ENCODE measurements at regions not wholly inside any gene's neighbourhood (a gene's known extent, or its start where the extent isn't known, plus 50 kb on each side); places are given as distances from the start of the nearest gene placed in this dataset.
A peak's percentile ranks its signal among the peaks of the same experiment; 100 is the strongest.

DNA sequence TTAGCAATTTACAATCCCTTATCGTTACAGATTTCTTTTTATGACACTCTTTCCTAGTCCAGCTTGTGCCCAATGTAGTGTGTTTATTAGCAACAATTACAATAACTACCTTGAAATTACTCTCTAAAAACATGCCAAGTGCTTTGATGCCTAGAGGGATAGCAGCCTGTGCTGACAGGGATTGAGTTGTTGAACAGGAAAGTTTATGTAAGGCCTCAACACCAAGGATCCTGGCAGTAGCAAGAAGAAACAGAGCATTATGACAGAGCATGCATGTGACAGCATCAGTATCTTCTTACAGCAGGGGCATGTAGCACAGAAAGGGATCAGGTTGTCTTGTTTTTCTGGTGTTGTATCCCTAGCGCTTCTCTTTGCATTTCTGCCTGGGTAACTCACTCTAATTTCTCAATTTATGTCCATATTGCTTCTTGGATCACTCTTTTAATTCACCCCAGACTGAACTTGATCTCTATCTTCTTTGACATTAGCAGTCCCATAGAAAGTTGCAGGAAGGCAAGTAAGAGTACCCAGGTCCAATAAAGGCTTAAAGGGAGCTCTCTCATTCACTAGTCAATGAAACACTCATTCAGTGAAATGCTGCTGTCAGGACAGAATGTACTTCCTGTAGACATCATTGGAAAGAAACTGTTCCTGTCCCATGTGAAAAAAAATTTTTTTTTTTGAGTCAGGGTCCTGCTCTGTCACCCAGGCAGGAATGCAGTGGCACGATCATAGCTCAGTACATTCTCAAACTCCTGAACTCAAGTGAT is 220.0 kb upstream of the GRIP1 start:
- DNase-seq: no peak
- CTCF ChIA-PET: no interaction called here
- H3K4me1 Mint-ChIP-seq: peaks cover 18% of the 10 kb centered on the region
- H3K36me3 Mint-ChIP-seq: no peaks in the 10 kb centered on the region
- H3K9me3 Mint-ChIP-seq: no peaks in the 10 kb centered on the region
- H3K27me3 Mint-ChIP-seq: peaks cover 4% of the 10 kb centered on the region
- no peak overlapping the region for H3K4me3 Mint-ChIP-seq
- no peak overlapping the region for H3K27ac Mint-ChIP-seq

GRCh38 chr12:66899588-66899987 is 220.7 kb upstream of the GRIP1 start:
- CTCF ChIA-PET: no interaction called here
- Mint-ChIP-seq H3K9me3 (no peaks in the 10 kb centered on the region), H3K27me3 (no peaks in the 10 kb centered on the region), H3K4me1 (peaks cover 18% of the 10 kb centered on the region), H3K27ac (no peak overlapping the region), H3K36me3 (no peaks in the 10 kb centered on the region), H3K4me3 (no peak overlapping the region)
- DNase-seq: no peak

DNA sequence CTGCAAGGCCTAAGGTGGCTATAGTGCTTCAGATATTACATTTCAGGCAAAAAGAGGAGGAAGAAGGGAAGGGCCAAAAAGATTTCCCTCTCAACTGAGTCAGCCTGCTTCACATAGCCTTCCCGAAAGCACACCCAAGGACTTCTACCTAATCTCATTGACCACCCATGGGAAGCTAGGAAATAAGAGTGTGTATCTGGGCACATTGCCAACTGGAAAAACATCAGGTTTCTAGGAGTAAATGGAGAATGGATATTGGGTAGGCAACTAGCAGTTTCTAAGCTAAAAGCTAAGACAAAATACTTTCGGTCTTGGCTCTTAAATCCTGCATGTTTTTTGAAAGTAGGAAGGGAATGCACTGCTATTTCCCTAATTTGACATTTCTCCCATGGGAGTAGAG is 221.7 kb upstream of the GRIP1 start:
- no peaks in the 10 kb centered on the region for H3K9me3 Mint-ChIP-seq
- DNase-seq: no peak
- H3K27ac Mint-ChIP-seq: no peak overlapping the region
- no peaks in the 10 kb centered on the region for H3K36me3 Mint-ChIP-seq
- no peaks in the 10 kb centered on the region for H3K27me3 Mint-ChIP-seq
- CTCF ChIA-PET: no interaction called here
- H3K4me1 Mint-ChIP-seq: peaks cover 18% of the 10 kb centered on the region
- no peak overlapping the region for H3K4me3 Mint-ChIP-seq

DNA sequence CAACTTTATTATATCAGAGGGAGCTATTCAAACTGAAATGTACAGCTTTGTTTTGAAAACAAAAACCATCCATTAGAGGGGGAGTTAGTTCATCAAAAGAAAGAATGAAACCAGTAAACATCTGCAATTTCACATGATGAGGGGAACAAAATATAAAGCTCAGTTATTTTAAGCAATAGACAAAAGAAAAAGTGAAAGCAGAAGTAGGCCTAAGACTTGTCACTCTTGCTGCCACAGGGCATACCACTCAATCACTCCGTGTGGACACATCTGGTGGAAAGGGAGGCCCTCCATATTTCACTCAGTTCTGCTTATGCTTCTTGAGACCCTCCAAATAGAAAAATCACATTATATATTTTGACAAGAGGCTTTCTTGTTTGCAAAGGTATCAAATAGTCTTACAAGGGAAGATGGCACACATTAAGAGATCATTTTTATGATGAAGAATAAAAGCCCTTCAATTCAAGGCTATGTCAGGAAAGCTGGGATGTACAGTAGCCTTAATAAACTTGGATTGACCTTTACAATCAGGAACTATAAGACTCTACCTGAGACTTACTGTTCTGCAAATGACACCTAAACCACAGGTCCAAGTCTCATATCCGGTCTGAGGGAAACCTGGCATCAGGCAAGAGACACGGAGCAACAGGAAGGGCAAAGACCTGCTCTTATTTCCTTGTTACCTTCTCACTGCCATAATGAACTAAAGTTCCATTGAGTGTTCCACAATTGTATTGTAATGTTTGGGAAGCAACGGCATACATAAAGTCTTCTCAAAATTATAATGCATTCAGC is 222.5 kb upstream of the GRIP1 start:
- CTCF ChIA-PET: no interaction called here
- Mint-ChIP-seq H3K27ac (no peak overlapping the region), H3K4me1 (peaks cover 18% of the 10 kb centered on the region), H3K27me3 (no peaks in the 10 kb centered on the region), H3K4me3 (no peak overlapping the region), H3K9me3 (no peaks in the 10 kb centered on the region), H3K36me3 (no peaks in the 10 kb centered on the region)
- peak; percentile 23 for DNase-seq

DNA sequence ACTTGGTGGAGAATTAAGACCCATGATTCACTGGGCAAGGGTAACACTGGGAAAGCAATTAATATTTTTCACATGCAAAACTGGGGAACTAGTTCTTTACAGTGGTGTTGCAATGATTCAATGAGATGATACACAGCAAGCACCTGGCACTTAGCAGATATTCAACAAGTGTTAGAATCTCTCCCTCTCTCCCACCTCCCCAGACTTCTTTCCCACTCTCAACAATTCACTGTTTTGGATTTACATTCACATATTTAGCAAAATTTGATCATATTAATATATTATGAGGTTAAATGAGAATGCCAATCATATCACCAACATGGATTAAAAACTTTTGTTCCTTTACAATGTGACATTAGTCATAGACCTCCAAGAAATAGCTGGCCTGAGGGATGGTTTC is 223.1 kb upstream of the GRIP1 start:
- CTCF ChIA-PET: no interaction called here
- Mint-ChIP-seq H3K4me1 (peaks cover 18% of the 10 kb centered on the region), H3K4me3 (no peak overlapping the region), H3K9me3 (no peaks in the 10 kb centered on the region), H3K36me3 (no peaks in the 10 kb centered on the region), H3K27me3 (no peaks in the 10 kb centered on the region), H3K27ac (no peak overlapping the region)
- no peak for DNase-seq

- CTCF ChIA-PET: no interaction called here
- no peaks in the 10 kb centered on the region for H3K9me3 Mint-ChIP-seq
- no peak overlapping the region for H3K27ac Mint-ChIP-seq
- no peaks in the 10 kb centered on the region for H3K36me3 Mint-ChIP-seq
- peaks cover 18% of the 10 kb centered on the region for H3K4me1 Mint-ChIP-seq
- DNase-seq: no peak
- no peak overlapping the region for H3K4me3 Mint-ChIP-seq
- H3K27me3 Mint-ChIP-seq: no peaks in the 10 kb centered on the region
These were observed 225.0 kb upstream of the GRIP1 start for GRCh38 chr12:66903782-66904396.

- Mint-ChIP-seq H3K4me1 (peaks cover 24% of the 10 kb centered on the region), H3K4me3 (no peak overlapping the region), H3K36me3 (no peaks in the 10 kb centered on the region), H3K27ac (no peak overlapping the region), H3K27me3 (no peaks in the 10 kb centered on the region), H3K9me3 (no peaks in the 10 kb centered on the region)
- CTCF ChIA-PET: interaction anchor here (0.8 kb wide), 1 partner anchor 105 kb away, joined by 3 read pairs; no protein-coding TSS in a partner anchor
- no peak for DNase-seq
These were observed 226.3 kb upstream of the GRIP1 start for GRCh38 chr12:66905201-66905600.

GRCh38 chr12:66910366-66910974 is 231.6 kb upstream of the GRIP1 start:
- H3K9me3 Mint-ChIP-seq: no peaks in the 10 kb centered on the region
- no peak for DNase-seq
- H3K36me3 Mint-ChIP-seq: no peaks in the 10 kb centered on the region
- CTCF ChIA-PET: no interaction called here
- peak overlapping the region; percentile 80 for H3K27ac Mint-ChIP-seq
- peaks cover 15% of the 10 kb centered on the region for H3K4me1 Mint-ChIP-seq
- H3K27me3 Mint-ChIP-seq: no peaks in the 10 kb centered on the region
- H3K4me3 Mint-ChIP-seq: no peak overlapping the region

DNA sequence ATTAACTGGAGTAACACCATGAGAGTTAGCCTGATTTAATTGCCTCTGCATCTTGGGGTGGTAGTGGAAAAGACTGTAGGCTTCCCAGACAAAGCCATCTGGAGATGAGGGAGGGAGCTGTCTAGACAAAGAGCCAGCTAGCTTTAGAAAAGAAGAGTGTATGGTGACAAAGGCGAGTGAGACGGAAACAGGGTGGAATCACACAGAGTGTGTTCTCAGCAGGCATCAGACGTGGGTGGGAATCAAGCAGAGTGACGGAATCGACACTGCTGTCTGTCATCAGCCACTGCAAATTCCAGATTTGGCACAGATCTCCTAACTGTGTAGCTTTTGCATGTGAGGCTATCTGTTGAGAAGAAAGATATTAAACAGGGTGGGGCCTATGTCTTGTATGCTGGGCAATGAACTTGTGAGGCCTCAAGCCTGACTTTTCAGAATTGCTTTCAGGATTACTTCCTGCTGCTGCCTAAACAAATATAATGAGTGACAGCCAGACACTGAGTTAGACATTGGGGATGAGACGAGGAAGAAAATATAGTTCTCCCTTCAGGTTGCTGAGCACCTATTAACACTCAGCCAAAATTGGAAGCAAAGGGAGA is 236.5 kb upstream of the GRIP1 start:
- Mint-ChIP-seq H3K27ac (no peak overlapping the region), H3K4me3 (no peak overlapping the region), H3K36me3 (no peaks in the 10 kb centered on the region), H3K9me3 (no peaks in the 10 kb centered on the region), H3K4me1 (peaks cover 6% of the 10 kb centered on the region), H3K27me3 (no peaks in the 10 kb centered on the region)
- CTCF ChIA-PET: no interaction called here
- no peak for DNase-seq

- Mint-ChIP-seq H3K4me3 (no peak overlapping the region), H3K36me3 (no peaks in the 10 kb centered on the region), H3K4me1 (no peaks in the 10 kb centered on the region), H3K9me3 (no peaks in the 10 kb centered on the region), H3K27ac (no peak overlapping the region), H3K27me3 (no peaks in the 10 kb centered on the region)
- no peak for DNase-seq
- CTCF ChIA-PET: no interaction called here
These were observed 237.3 kb upstream of the GRIP1 start for GRCh38 chr12:66916189-66916588.

- no peaks in the 10 kb centered on the region for H3K27me3 Mint-ChIP-seq
- CTCF ChIA-PET: no interaction called here
- DNase-seq: no peak
These were observed 240.6 kb upstream of the GRIP1 start for GRCh38 chr12:66919466-66919865.

DNA sequence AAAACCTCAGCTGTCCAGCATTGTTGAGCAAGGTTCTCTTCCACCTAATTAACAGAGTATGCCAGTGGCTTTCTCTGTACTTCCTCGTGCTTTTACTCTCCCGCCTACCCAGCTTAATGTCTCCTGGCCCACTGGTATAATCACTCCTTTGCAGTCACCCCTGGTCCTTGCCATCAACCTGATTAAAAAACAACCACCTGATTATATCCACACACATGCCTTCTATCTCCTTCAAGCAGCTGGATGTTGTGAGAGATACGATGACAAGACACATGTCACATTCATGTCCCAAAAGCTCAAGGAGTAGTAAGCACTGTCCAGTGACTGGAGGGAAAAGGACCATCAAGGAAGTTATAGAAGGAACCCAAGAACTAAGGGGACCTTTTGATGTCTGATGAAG is 241.3 kb upstream of the GRIP1 start:
- Mint-ChIP-seq H3K36me3 (no peaks in the 10 kb centered on the region), H3K9me3 (no peaks in the 10 kb centered on the region), H3K27ac (no peak overlapping the region), H3K4me1 (peaks cover 3% of the 10 kb centered on the region), H3K27me3 (no peaks in the 10 kb centered on the region), H3K4me3 (no peak overlapping the region)
- CTCF ChIA-PET: no interaction called here
- DNase-seq: no peak

More at GRCh38 chr12:66919466-66919865, 240.6 kb upstream of the GRIP1 start:
- Mint-ChIP-seq H3K27ac (no peak overlapping the region), H3K4me3 (no peak overlapping the region), H3K36me3 (no peaks in the 10 kb centered on the region), H3K4me1 (no peaks in the 10 kb centered on the region), H3K9me3 (no peaks in the 10 kb centered on the region)

- Mint-ChIP-seq H3K4me1 (peaks cover 4% of the 10 kb centered on the region), H3K27me3 (no peaks in the 10 kb centered on the region), H3K4me3 (no peak overlapping the region), H3K9me3 (no peaks in the 10 kb centered on the region), H3K36me3 (no peaks in the 10 kb centered on the region), H3K27ac (no peak overlapping the region)
- CTCF ChIA-PET: no interaction called here
- no peak for DNase-seq
These were observed 242.3 kb upstream of the GRIP1 start for GRCh38 chr12:66921151-66921550.

- CTCF ChIA-PET: no interaction called here
- Mint-ChIP-seq H3K36me3 (no peaks in the 10 kb centered on the region), H3K4me1 (peaks cover 9% of the 10 kb centered on the region), H3K4me3 (no peak overlapping the region), H3K9me3 (no peaks in the 10 kb centered on the region), H3K27me3 (no peaks in the 10 kb centered on the region), H3K27ac (no peak overlapping the region)
- no peak for DNase-seq
These were observed 246.2 kb upstream of the GRIP1 start for GRCh38 chr12:66925083-66925482.

Measured in activated naive CD4-positive, alpha-beta T cell treated with anti-CD3 and anti-CD28 coated beads, Interleukin-2, amount 10 ng/mL, durations not matched to agents 7 days and 5 days (primary cell).